Occipital lobe (tissue), 1 donor: ENCODE measurements at regions not wholly inside any gene's neighbourhood (a gene's known extent, or its start where the extent isn't known, plus 50 kb on each side); places are given as distances from the start of the nearest gene placed in this dataset.

Source experiments
- DNase-seq: peaks from one replicate; lab custom pipeline; 2025; lab: John Stamatoyannopoulos, UW

GRCh38 chr4:31918891-31919290 is 1198.7 kb downstream of the PCDH7 start:
- no peak for DNase-seq

GRCh38 chr4:31923634-31924033 is 1203.5 kb downstream of the PCDH7 start:
- no peak for DNase-seq

- no peak for DNase-seq
Observed at GRCh38 chr4:31929676-31930345, 1209.6 kb downstream of the PCDH7 start.

GRCh38 chr4:31946456-31946855 is 1226.3 kb downstream of the PCDH7 start:
- no peak for DNase-seq

- no peak for DNase-seq
Observed at GRCh38 chr4:31947101-31947500, 1226.9 kb downstream of the PCDH7 start.

- DNase-seq, result no peak
Observed at GRCh38 chr4:31949045-31949444, 1228.9 kb downstream of the PCDH7 start.

GRCh38 chr4:31955346-31955745 is 1235.2 kb downstream of the PCDH7 start:
- no peak for DNase-seq

- DNase-seq, result no peak
Observed at GRCh38 chr4:31959972-31960371, 1239.8 kb downstream of the PCDH7 start.

GRCh38 chr4:31964685-31965084 is 1244.5 kb downstream of the PCDH7 start:
- no peak for DNase-seq

GRCh38 chr4:31968842-31969241 is 1248.7 kb downstream of the PCDH7 start:
- DNase-seq, result no peak

GRCh38 chr4:31974490-31975002 is 1254.4 kb downstream of the PCDH7 start:
- no peak for DNase-seq

- DNase-seq, result no peak
Observed at GRCh38 chr4:31979988-31980387, 1259.8 kb downstream of the PCDH7 start.

- no peak for DNase-seq
Observed at GRCh38 chr4:31983246-31983645, 1263.1 kb downstream of the PCDH7 start.

GRCh38 chr4:31983677-31984076 is 1263.5 kb downstream of the PCDH7 start:
- DNase-seq, result no peak

- no peak for DNase-seq
Observed at GRCh38 chr4:31984872-31985271, 1264.7 kb downstream of the PCDH7 start.

GRCh38 chr4:31995943-31996901 is 1276.1 kb downstream of the PCDH7 start:
- no peak for DNase-seq

GRCh38 chr4:31998807-31999206 is 1278.6 kb downstream of the PCDH7 start:
- DNase-seq, result no peak

GRCh38 chr4:31999848-32000247 is 1279.7 kb downstream of the PCDH7 start:
- DNase-seq, result no peak

GRCh38 chr4:32000846-32001488 is 1280.8 kb downstream of the PCDH7 start:
- DNase-seq, result no peak

GRCh38 chr4:32002037-32002747 is 1282.0 kb downstream of the PCDH7 start:
- no peak for DNase-seq

- DNase-seq, result no peak
Observed at GRCh38 chr4:32003548-32003947, 1283.4 kb downstream of the PCDH7 start.
